HL-60 (cell line): ENCODE measurements at regions not wholly inside any gene's neighbourhood (a gene's known extent, or its start where the extent isn't known, plus 50 kb on each side); places are given as distances from the start of the nearest gene placed in this dataset.

ENCODE experiments used
- CTCF ChIP-seq: IDR thresholded peaks from one replicate; pipeline ENCODE4 v1.5.1; 2011; ENCODE audit warnings: low read length, control low read depth, inconsistent platforms; ENCODE audit not compliant: insufficient read depth
- POLR2AphosphoS5 ChIP-seq: IDR thresholded peaks from 2 replicates; pipeline ENCODE4 v1.6.1; 2012; ENCODE audit warnings: low read depth
- SPI1 ChIP-seq: IDR thresholded peaks from 2 replicates; pipeline ENCODE4 v1.6.1; 2012; ENCODE audit warnings: low read depth, mild to moderate bottlenecking, borderline replicate concordance
- TF ChIP-seq, protein P1 (sequence below): IDR thresholded peaks from 2 replicates; pipeline ENCODE4 v1.6.1; 2012; ENCODE audit warnings: low read depth; ENCODE audit not compliant: insufficient replicate concordance

DNA sequence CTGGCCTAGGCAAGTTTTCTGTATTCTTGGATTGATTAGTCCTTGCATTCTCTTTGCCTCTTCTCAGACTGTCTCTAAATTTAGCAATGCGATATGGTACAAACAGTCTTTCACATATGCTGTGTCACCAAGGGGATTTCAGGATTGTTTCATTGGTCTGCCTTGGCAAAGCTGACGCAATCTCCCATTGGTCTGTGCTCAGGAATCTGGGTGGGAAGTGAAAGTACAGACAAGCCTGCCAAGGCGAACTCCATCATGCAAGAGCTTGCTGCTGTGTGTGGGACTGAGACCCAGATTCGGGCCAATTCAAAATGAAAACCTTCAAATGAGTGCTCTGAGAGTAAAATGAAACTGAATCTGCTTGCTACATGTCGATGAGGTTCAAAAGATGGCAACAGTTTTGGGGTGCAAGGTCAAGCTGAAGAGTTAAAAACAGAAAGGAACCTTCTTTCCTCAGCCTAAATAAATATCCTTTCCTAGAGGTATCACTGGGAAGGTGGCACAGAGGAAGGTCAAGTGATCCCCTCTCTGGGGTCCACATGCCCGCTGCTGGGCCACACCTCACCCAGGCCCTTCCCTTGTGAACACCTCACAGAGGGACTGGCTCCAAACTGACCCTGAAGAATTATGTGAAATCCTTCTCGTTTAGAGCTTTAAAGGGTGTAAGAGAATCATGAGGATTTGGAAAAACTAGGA lies 198.8 kb upstream of the PREP start:
- TF ChIP-seq CTCF (no peak), POLR2AphosphoS5 (no peak), SPI1 (no peak)
- TF ChIP-seq, protein P1, sequence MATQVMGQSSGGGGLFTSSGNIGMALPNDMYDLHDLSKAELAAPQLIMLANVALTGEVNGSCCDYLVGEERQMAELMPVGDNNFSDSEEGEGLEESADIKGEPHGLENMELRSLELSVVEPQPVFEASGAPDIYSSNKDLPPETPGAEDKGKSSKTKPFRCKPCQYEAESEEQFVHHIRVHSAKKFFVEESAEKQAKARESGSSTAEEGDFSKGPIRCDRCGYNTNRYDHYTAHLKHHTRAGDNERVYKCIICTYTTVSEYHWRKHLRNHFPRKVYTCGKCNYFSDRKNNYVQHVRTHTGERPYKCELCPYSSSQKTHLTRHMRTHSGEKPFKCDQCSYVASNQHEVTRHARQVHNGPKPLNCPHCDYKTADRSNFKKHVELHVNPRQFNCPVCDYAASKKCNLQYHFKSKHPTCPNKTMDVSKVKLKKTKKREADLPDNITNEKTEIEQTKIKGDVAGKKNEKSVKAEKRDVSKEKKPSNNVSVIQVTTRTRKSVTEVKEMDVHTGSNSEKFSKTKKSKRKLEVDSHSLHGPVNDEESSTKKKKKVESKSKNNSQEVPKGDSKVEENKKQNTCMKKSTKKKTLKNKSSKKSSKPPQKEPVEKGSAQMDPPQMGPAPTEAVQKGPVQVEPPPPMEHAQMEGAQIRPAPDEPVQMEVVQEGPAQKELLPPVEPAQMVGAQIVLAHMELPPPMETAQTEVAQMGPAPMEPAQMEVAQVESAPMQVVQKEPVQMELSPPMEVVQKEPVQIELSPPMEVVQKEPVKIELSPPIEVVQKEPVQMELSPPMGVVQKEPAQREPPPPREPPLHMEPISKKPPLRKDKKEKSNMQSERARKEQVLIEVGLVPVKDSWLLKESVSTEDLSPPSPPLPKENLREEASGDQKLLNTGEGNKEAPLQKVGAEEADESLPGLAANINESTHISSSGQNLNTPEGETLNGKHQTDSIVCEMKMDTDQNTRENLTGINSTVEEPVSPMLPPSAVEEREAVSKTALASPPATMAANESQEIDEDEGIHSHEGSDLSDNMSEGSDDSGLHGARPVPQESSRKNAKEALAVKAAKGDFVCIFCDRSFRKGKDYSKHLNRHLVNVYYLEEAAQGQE = no peak
